ENCODE measurements at regions not wholly inside any gene's neighbourhood (a gene's known extent, or its start where the extent isn't known, plus 50 kb on each side); places are given as distances from the start of the nearest gene placed in this dataset.

DNA sequence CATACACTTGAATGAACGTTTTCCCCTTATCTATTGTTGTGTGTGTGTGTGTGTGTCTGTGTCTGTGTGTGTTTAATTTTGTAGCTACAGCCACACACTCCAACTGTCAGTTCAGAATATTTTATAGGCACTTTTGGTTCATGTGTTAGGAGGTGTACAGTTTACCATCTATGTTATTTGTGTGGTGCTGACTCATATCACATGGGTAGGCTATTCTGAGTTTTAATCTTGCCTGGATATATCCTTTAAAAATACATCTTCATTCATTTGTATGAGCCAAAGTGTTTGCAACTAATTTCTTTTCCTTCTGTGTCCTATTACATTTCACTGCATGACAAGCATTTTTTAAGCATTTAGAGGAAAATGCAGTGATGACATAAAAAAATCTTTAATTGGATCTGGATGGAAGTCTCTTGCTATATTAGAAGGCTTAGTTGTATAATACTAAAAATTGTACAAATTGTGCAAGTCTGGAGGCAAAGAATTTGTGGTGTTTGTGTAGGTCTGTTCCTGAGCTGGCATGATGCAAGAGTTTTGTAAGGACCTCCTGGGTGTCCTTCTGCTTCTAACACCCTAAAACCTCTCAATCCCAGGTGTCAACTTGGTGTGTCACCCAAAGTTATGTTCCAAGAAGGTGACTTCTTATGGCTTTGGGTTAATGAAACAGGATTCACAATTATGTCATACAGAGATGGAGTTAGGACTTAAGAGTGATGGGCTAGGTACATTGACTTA lies 52.4 kb upstream of the HMHB1 start:
- TF ChIP-seq, protein P1, sequence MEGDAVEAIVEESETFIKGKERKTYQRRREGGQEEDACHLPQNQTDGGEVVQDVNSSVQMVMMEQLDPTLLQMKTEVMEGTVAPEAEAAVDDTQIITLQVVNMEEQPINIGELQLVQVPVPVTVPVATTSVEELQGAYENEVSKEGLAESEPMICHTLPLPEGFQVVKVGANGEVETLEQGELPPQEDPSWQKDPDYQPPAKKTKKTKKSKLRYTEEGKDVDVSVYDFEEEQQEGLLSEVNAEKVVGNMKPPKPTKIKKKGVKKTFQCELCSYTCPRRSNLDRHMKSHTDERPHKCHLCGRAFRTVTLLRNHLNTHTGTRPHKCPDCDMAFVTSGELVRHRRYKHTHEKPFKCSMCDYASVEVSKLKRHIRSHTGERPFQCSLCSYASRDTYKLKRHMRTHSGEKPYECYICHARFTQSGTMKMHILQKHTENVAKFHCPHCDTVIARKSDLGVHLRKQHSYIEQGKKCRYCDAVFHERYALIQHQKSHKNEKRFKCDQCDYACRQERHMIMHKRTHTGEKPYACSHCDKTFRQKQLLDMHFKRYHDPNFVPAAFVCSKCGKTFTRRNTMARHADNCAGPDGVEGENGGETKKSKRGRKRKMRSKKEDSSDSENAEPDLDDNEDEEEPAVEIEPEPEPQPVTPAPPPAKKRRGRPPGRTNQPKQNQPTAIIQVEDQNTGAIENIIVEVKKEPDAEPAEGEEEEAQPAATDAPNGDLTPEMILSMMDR (optimal IDR thresholded peaks at IDR 0.05 in 1 of 3, IDR thresholded peaks at IDR 0.05 in 1 of 3, conservative IDR thresholded peaks at IDR 0.05 in 1 of 3; ENCODE audit: extremely low read depth in 1 of 3, insufficient read depth in 2 of 3, low read length in 3 of 3) = no peak
- no peak for TF ChIP-seq EZH2 (IDR thresholded peaks at IDR 0.05; ENCODE audit: low read length)
